B cell (primary cell): ENCODE measurements at regions not wholly inside any gene's neighbourhood (a gene's known extent, or its start where the extent isn't known, plus 50 kb on each side); places are given as distances from the start of the nearest gene placed in this dataset.

Experiments
- ATAC-seq: fragments of 200-7000 bp; cut with Tn5 transposase; one replicate; pipeline ENCODE4 v1.10.0; 2021; ENCODE audit warnings: low read depth, mild to moderate bottlenecking, moderate number of reproducible peaks, moderate library complexity
- CTCF ChIA-PET: fragments of 350-600 bp; sonication (Branson Sonifier 250); formaldehyde crosslinking; loops from one replicate; lab custom pipeline; 2021; ENCODE audit warnings: antibody characterized with exemption, inconsistent platforms; lab: Charles Lee
- POLR2A ChIA-PET: fragments of 350-600 bp; sonication (Branson Sonifier 250); formaldehyde crosslinking; loops from one replicate; lab custom pipeline; 2021; ENCODE audit warnings: antibody characterized with exemption; lab: Charles Lee
- DNase-seq: peaks from one replicate; pipeline ENCODE4 v3.0.0; 2013
- H2AFZ ChIP-seq: 2 replicates; pipeline ENCODE4 v1.6.1; 2012; ENCODE audit warnings: mild to moderate bottlenecking, low read depth, low read length; ENCODE audit not compliant: insufficient read depth, poor library complexity, severe bottlenecking
- H3K27ac ChIP-seq, 2 donors: 1 replicate in 1 of 2; 2 replicates in 1 of 2; pipeline ENCODE4 v1.5.1; 2012 to 2013; ENCODE audit warnings: low read length in 2 of 2, mild to moderate bottlenecking in 2 of 2, moderate library complexity in 1 of 2
- H3K27me3 ChIP-seq, 4 experiments: fragments of 200-600 bp in 1 of 4; sonication (generic) in 1 of 4; replicated peaks in 1 of 4; 1 replicate in 2 of 4; 2 replicates in 2 of 4; pipeline versions ENCODE4 v1.6.1 to v1.7.0; 2013 to 2016; ENCODE audit warnings: low read length in 3 of 4, mild to moderate bottlenecking in 2 of 4, mixed read lengths in 1 of 4, moderate library complexity in 1 of 4; ENCODE audit not compliant: insufficient read depth in 4 of 4, control insufficient read depth in 3 of 4; ENCODE audit errors: control extremely low read depth in 1 of 4
- H3K36me3 ChIP-seq, 2 experiments: replicated peaks in 1 of 2; 1 replicate in 1 of 2; 2 replicates in 1 of 2; pipeline versions ENCODE4 v1.6.1 to v1.7.1; 2013; ENCODE audit warnings: low read length in 1 of 2; ENCODE audit not compliant: insufficient read depth in 2 of 2, control insufficient read depth in 1 of 2; ENCODE audit errors: control extremely low read depth in 1 of 2, extremely low read depth in 1 of 2
- H3K4me1 ChIP-seq, 2 donors: fragments of 200-600 bp in 1 of 2; sonication (generic) in 1 of 2; 1 replicate in 1 of 2; 2 replicates in 1 of 2; pipeline versions ENCODE4 v1.5.1 to v1.6.1; 2013 to 2017; ENCODE audit warnings: low read length in 2 of 2; ENCODE audit not compliant: control insufficient read depth in 2 of 2, insufficient read depth in 2 of 2
- H3K4me2 ChIP-seq: replicated peaks from 2 replicates; pipeline ENCODE3; 2012; ENCODE audit warnings: mild to moderate bottlenecking, low read depth, low read length; ENCODE audit not compliant: poor library complexity, severe bottlenecking
- H3K4me3 ChIP-seq, 5 experiments: fragments of 200-600 bp in 1 of 5; sonication (generic) in 1 of 5; 1 replicate in 3 of 5; 2 replicates in 2 of 5; pipeline versions ENCODE4 v1.5.1 to v1.7.0; 2011 to 2016; ENCODE audit warnings: low read length in 4 of 5, mild to moderate bottlenecking in 4 of 5, low read depth in 2 of 5, control low read depth in 1 of 5, moderate library complexity in 1 of 5; ENCODE audit not compliant: insufficient read depth in 1 of 5; ENCODE audit errors: control extremely low read depth in 1 of 5, extremely low read depth in 1 of 5
- H3K79me2 ChIP-seq: fragments of 200-600 bp; sonication (generic); one replicate; pipeline ENCODE4 v1.6.0; 2016; ENCODE audit warnings: low read length; ENCODE audit not compliant: control insufficient read depth, insufficient read depth
- H3K9ac ChIP-seq: fragments of 200-600 bp; sonication (generic); 2 replicates; pipeline ENCODE4 v1.6.1; 2017; ENCODE audit warnings: mild to moderate bottlenecking, low read length, moderate library complexity
- H3K9me3 ChIP-seq, 3 donors: one replicate each; pipeline versions ENCODE4 v1.6.1 to v1.7.1; 2013; ENCODE audit warnings: low read length in 2 of 3; ENCODE audit not compliant: control insufficient read depth in 2 of 3, insufficient read depth in 1 of 3; ENCODE audit errors: control extremely low read depth in 1 of 3
- H4K20me1 ChIP-seq: 2 replicates; pipeline ENCODE4 v1.6.0; 2012; ENCODE audit warnings: mild to moderate bottlenecking, low read length; ENCODE audit not compliant: insufficient read depth, control insufficient read depth, poor library complexity, severe bottlenecking
- H3K27ac Mint-ChIP-seq: one replicate; pipeline ENCODE4 v1.8.0; 2021; ENCODE audit warnings: mixed read lengths
- H3K27me3 Mint-ChIP-seq: one replicate; pipeline ENCODE4 v1.8.0; 2021; ENCODE audit warnings: mixed read lengths
- H3K4me1 Mint-ChIP-seq: one replicate; pipeline ENCODE4 v1.8.0; 2021; ENCODE audit warnings: mixed read lengths
- H3K4me3 Mint-ChIP-seq: one replicate; pipeline ENCODE4 v1.8.0; 2021; ENCODE audit warnings: mixed read lengths
- H3K9me3 Mint-ChIP-seq: one replicate; pipeline ENCODE4 v1.8.0; 2022; ENCODE audit warnings: mixed read lengths; ENCODE audit not compliant: insufficient read depth
- EZH2 ChIP-seq: IDR thresholded peaks from 2 replicates; pipeline ENCODE4 v1.6.1; 2012; ENCODE audit warnings: borderline replicate concordance, low read depth, mild to moderate bottlenecking, moderate library complexity, low read length; ENCODE audit not compliant: insufficient read depth, poor library complexity, severe bottlenecking
- WGBS: methylation state at CpG from one replicate; pipeline ENCODE4 v1.1.5; 2013; ENCODE audit warnings: missing lambda C conversion rate; ENCODE audit not compliant: insufficient coverage; 5-methylcytosine and 5-hydroxymethylcytosine counted together
- intact Hi-C: fragments of 100-400 bp; cut with micrococcal nuclease; formaldehyde crosslinking; loops from one replicate; pipeline ENCODE4 v1.10.0; 2022
- TF ChIP-seq, protein P1 (sequence below): fragments of 200-600 bp; IDR thresholded peaks from one replicate; pipeline ENCODE4 v1.8.0; 2022; ENCODE audit warnings: antibody characterized with exemption, mild to moderate bottlenecking

DNA sequence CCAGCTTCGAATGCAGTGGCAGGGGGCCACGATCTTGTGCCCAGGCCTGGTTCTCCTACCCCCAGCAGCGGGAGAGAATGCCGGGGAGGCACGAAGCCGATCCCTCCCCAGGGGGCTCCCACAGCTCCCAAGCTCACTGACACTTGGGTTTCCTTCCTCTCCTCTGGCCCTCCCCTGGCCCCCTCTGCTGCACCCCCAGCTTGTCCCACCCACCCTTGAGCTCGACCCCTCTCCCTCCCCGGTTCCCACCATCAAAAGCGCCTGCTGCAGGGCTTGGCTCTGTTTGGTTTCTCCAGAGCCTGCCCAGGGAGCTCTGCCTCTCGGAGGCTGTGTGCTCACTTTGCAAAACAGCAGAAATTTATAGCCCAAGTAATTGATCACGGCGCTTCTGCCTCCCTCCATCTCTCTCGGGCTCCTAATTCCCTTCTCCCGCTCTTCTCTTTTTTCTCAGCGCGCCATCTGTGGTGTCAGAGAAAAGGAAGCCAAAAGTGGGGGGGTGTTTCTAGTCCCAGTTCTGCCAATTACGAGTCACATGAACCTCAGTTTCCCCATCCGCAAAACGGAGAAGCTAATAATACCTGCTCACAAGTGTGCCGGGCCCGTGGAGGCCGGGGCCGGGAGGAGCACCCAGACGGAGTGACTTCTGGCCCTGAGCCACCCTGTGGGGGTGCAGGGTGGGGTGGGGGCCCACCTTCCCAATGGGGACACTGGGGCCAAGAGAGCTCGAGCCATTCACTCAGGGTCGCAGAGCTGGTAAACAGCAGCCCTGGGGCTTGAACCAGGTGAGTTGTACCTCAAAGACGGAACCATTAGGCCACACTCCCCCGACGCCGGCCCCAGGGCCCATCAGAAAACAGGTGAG is 141.2 kb upstream of the IER5L start:
- peak overlapping the region; percentile 89 for H3K4me2 ChIP-seq
- peaks cover 7% of the 10 kb centered on the region for H3K4me1 Mint-ChIP-seq
- H3K9me3 Mint-ChIP-seq: no peaks in the 10 kb centered on the region
- ATAC-seq: no peak
- no peaks in the 10 kb centered on the region for H3K36me3 ChIP-seq
- H3K9ac ChIP-seq: no peak overlapping the region
- peaks cover 10 to 16% of the 10 kb centered on the region in 2 donors for H3K4me1 ChIP-seq
- no peak for TF ChIP-seq EZH2
- TF ChIP-seq, protein P1, sequence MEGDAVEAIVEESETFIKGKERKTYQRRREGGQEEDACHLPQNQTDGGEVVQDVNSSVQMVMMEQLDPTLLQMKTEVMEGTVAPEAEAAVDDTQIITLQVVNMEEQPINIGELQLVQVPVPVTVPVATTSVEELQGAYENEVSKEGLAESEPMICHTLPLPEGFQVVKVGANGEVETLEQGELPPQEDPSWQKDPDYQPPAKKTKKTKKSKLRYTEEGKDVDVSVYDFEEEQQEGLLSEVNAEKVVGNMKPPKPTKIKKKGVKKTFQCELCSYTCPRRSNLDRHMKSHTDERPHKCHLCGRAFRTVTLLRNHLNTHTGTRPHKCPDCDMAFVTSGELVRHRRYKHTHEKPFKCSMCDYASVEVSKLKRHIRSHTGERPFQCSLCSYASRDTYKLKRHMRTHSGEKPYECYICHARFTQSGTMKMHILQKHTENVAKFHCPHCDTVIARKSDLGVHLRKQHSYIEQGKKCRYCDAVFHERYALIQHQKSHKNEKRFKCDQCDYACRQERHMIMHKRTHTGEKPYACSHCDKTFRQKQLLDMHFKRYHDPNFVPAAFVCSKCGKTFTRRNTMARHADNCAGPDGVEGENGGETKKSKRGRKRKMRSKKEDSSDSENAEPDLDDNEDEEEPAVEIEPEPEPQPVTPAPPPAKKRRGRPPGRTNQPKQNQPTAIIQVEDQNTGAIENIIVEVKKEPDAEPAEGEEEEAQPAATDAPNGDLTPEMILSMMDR: no peak
- H3K27ac ChIP-seq: no peak overlapping the region
- peaks cover 0 to 33% (median 7%) of the 10 kb centered on the region in 4 experiments for H3K27me3 ChIP-seq
- no peak overlapping the region for H3K4me3 Mint-ChIP-seq
- no peaks in the 10 kb centered on the region for H3K9me3 ChIP-seq
- ChIA-PET POLR2A (interaction anchor here (0.6 kb wide), 1 partner anchor 547 kb away, joined by 3 read pairs; no protein-coding TSS in a partner anchor), CTCF (interaction anchor here (0.6 to 2.4 kb wide), 5 partner anchors 8 to 290 kb away, joined by 4 to 7 read pairs (median 5); partner anchors contain the start of gene IER5L)
- H3K4me3 ChIP-seq: no peak overlapping the region
- peaks cover 19% of the 10 kb centered on the region for H3K27me3 Mint-ChIP-seq
- H3K79me2 ChIP-seq: no peaks in the 10 kb centered on the region
- H2AFZ ChIP-seq: no peak overlapping the region
- H3K27ac Mint-ChIP-seq: no peak overlapping the region
- DNase-seq: no peak
- WGBS: 95% methylated on average over 23 of the region's 30 CpGs
- H4K20me1 ChIP-seq: no peaks in the 10 kb centered on the region
- intact Hi-C loops: no loop called here
